Heart right ventricle (tissue), 2 donors: ENCODE measurements at regions not wholly inside any gene's neighbourhood (a gene's known extent, or its start where the extent isn't known, plus 50 kb on each side); places are given as distances from the start of the nearest gene placed in this dataset.

Experiments
- microRNA-seq, 2 donors: library from miRNA; unstranded; fragments of <30 nt; microRNA quantifications; one replicate each; pipeline ENCODE4 v1.2.0, GENCODE V29; 2021
- donor health status: DM: no; HTN: no; CAD: no.
- donor health status: DM: yes; HTN: yes; CAD: no.

Small RNA genes lying in the stretch of these regions (microRNA-seq; reads per million reads assigned to microRNA genes)
- gene MIR4436B2 = 0 reads per million in 2 donors
